Vagina (tissue), 2 donors: ENCODE measurements at regions not wholly inside any gene's neighbourhood (a gene's known extent, or its start where the extent isn't known, plus 50 kb on each side); places are given as distances from the start of the nearest gene placed in this dataset.

ENCODE experiments used
- DNase-seq, 2 donors: peaks; one replicate each; pipeline ENCODE4 v3.0.0-alpha.2; 2017; ENCODE audit errors: extremely low spot score in 2 of 2
- H3K27ac ChIP-seq: fragments of 200-600 bp; sonication (generic); one replicate; pipeline ENCODE4 v1.5.1; 2019
- H3K27me3 ChIP-seq: fragments of 200-600 bp; sonication (generic); one replicate; pipeline ENCODE4 v1.5.1; 2019
- H3K36me3 ChIP-seq, 2 donors: fragments of 200-600 bp; sonication (generic); one replicate each; pipeline ENCODE4 v1.5.1; 2017 to 2019
- H3K4me1 ChIP-seq: fragments of 200-600 bp; sonication (generic); one replicate; pipeline ENCODE4 v1.5.1; 2019
- H3K4me3 ChIP-seq, 2 donors: fragments of 200-600 bp; sonication (generic); 1 replicate in 1 of 2; 2 replicates in 1 of 2; pipeline ENCODE4 v1.5.1; 2016 to 2019
- H3K9me3 ChIP-seq: fragments of 200-600 bp; sonication (generic); one replicate; pipeline ENCODE4 v1.5.1; 2019
- POLR2A ChIP-seq, 2 donors: fragments of 450-650 bp; IDR thresholded peaks; one replicate each; pipeline ENCODE4 v1.6.1; 2017; ENCODE audit warnings: antibody characterized with exemption in 2 of 2, mild to moderate bottlenecking in 2 of 2, moderate library complexity in 2 of 2
- POLR2AphosphoS5 ChIP-seq, 2 donors: sonication (generic); formaldehyde crosslinking; IDR thresholded peaks; one replicate each; pipeline ENCODE4 v1.9.0; 2017; ENCODE audit warnings: antibody characterized with exemption in 2 of 2, mild to moderate bottlenecking in 2 of 2, low read depth in 1 of 2; ENCODE audit not compliant: insufficient read depth in 1 of 2
- intact Hi-C: fragments of 100-400 bp; cut with DNase I; formaldehyde crosslinking; loops from one replicate; pipeline ENCODE4 v1.15.1; 2023
- TF ChIP-seq, protein P1 (sequence below), 3 experiments: fragments of 450-650 bp in 2 of 3; fragments of 200-600 bp in 1 of 3; sonication (generic) in 1 of 3; IDR thresholded peaks; one replicate each; pipeline ENCODE4 v1.5.1; 2017 to 2019; ENCODE audit warnings: antibody characterized with exemption in 3 of 3, mild to moderate bottlenecking in 2 of 3, moderate library complexity in 2 of 3

- intact Hi-C loops = no loop called here
- no peak for DNase-seq
Observed at GRCh38 chr2:49342156-49342555, 187.8 kb upstream of the FSHR start.

GRCh38 chr2:49335546-49335945, 181.2 kb upstream of the FSHR start:
- Histone ChIP-seq H3K4me1 (no peaks in the 10 kb centered on the region), H3K9me3 (no peaks in the 10 kb centered on the region), H3K27ac (no peak overlapping the region), H3K4me3 (no peak overlapping the region), H3K27me3 (no peaks in the 10 kb centered on the region), H3K36me3 (no peaks in the 10 kb centered on the region)
- TF ChIP-seq, protein P1, sequence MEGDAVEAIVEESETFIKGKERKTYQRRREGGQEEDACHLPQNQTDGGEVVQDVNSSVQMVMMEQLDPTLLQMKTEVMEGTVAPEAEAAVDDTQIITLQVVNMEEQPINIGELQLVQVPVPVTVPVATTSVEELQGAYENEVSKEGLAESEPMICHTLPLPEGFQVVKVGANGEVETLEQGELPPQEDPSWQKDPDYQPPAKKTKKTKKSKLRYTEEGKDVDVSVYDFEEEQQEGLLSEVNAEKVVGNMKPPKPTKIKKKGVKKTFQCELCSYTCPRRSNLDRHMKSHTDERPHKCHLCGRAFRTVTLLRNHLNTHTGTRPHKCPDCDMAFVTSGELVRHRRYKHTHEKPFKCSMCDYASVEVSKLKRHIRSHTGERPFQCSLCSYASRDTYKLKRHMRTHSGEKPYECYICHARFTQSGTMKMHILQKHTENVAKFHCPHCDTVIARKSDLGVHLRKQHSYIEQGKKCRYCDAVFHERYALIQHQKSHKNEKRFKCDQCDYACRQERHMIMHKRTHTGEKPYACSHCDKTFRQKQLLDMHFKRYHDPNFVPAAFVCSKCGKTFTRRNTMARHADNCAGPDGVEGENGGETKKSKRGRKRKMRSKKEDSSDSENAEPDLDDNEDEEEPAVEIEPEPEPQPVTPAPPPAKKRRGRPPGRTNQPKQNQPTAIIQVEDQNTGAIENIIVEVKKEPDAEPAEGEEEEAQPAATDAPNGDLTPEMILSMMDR (IDR thresholded peaks at IDR 0.05) = no peak
- DNase-seq = no peak
- intact Hi-C loops = no loop called here

More at GRCh38 chr2:49342156-49342555, 187.8 kb upstream of the FSHR start:
- H3K27me3 ChIP-seq = no peaks in the 10 kb centered on the region
- no peaks in the 10 kb centered on the region for H3K36me3 ChIP-seq
- H3K9me3 ChIP-seq = no peaks in the 10 kb centered on the region
- no peak for TF ChIP-seq POLR2AphosphoS5 (IDR thresholded peaks at IDR 0.05; ENCODE audit: insufficient read depth in 1 of 2, low read depth in 1 of 2)
- TF ChIP-seq, protein P1 (IDR thresholded peaks at IDR 0.05) = no peak
- TF ChIP-seq POLR2A (IDR thresholded peaks at IDR 0.05) = no peak
- no peak overlapping the region for H3K4me3 ChIP-seq
- H3K27ac ChIP-seq = no peak overlapping the region
- H3K4me1 ChIP-seq = no peaks in the 10 kb centered on the region

DNA sequence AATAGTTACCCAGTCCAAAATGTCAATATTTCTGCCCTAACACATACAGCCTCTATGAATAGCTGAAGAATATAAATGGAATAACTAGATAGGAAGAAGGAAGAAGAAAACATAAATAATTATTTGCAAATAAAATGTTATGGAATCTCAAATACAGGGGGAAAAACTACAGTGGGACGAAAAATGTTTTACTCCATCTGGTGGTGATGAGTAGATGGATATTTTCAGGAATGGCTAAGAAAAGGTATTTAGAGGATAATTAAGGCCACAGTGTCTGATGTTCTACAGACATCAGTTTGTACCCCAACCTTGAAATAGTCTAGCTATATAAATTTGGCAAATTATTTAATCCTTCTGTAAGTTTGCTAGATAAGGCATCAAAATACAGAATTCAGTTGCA, 178.1 kb upstream of the FSHR start:
- no peak overlapping the region for H3K27ac ChIP-seq
- DNase-seq = no peak
- no peak overlapping the region for H3K4me3 ChIP-seq
- no peaks in the 10 kb centered on the region for H3K36me3 ChIP-seq
- TF ChIP-seq, protein P1 (IDR thresholded peaks at IDR 0.05) = no peak
- TF ChIP-seq POLR2A (IDR thresholded peaks at IDR 0.05) = no peak
- H3K27me3 ChIP-seq = no peaks in the 10 kb centered on the region
- H3K4me1 ChIP-seq = no peaks in the 10 kb centered on the region
- intact Hi-C loops = no loop called here
- H3K9me3 ChIP-seq = no peaks in the 10 kb centered on the region

GRCh38 chr2:49318531-49318930, 164.2 kb upstream of the FSHR start:
- H3K27ac ChIP-seq = no peak overlapping the region
- no peak overlapping the region for H3K4me3 ChIP-seq
- no peaks in the 10 kb centered on the region for H3K4me1 ChIP-seq
- no peaks in the 10 kb centered on the region for H3K36me3 ChIP-seq
- TF ChIP-seq POLR2A (IDR thresholded peaks at IDR 0.05) (no peak), POLR2AphosphoS5 (IDR thresholded peaks at IDR 0.05; ENCODE audit: insufficient read depth in 1 of 2, low read depth in 1 of 2) (no peak)
- TF ChIP-seq, protein P1 (IDR thresholded peaks at IDR 0.05) = no peak
- H3K9me3 ChIP-seq = no peaks in the 10 kb centered on the region
- intact Hi-C loops = no loop called here
- no peak for DNase-seq
- no peaks in the 10 kb centered on the region for H3K27me3 ChIP-seq

DNA sequence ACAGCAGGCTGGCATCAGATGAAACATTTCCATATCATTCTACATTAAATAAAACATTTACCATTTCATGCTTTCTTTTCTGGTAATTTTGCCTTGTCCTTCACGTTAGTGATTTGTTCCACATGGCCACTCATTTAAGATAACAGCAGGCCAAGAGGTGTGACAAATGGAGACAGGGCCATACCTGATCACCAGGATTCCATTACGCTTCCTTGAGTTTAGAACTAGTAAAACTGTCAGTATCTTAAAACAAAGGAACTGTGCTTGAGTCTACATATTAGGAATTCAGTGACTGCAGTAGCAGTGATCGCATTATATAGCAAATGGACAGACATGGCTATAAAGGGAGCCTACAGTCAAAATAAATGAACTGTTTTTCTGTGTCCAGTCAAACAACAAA, 155.1 kb upstream of the FSHR start:
- no peaks in the 10 kb centered on the region for H3K36me3 ChIP-seq
- intact Hi-C loops = no loop called here
- TF ChIP-seq POLR2A (IDR thresholded peaks at IDR 0.05) = no peak
- no peak for TF ChIP-seq POLR2AphosphoS5 (IDR thresholded peaks at IDR 0.05; ENCODE audit: insufficient read depth in 1 of 2, low read depth in 1 of 2)
- TF ChIP-seq, protein P1 (IDR thresholded peaks at IDR 0.05) = no peak
- no peak for DNase-seq
- no peaks in the 10 kb centered on the region for H3K9me3 ChIP-seq
- no peaks in the 10 kb centered on the region for H3K4me1 ChIP-seq
- no peaks in the 10 kb centered on the region for H3K27me3 ChIP-seq
- H3K4me3 ChIP-seq = no peak overlapping the region
- no peak overlapping the region for H3K27ac ChIP-seq
